Hepatocyte (in vitro differentiated cells): ENCODE measurements at regions not wholly inside any gene's neighbourhood (a gene's known extent, or its start where the extent isn't known, plus 50 kb on each side); places are given as distances from the start of the nearest gene placed in this dataset.

Experiments
- DNase-seq: peaks from one replicate; pipeline ENCODE4 v3.0.0-alpha.2; 2016; ENCODE audit warnings: low spot score
- H2AFZ ChIP-seq: fragments of 200-600 bp; sonication (generic); 2 replicates; pipeline ENCODE4 v1.6.0; 2016; ENCODE audit warnings: antibody characterized with exemption, mild to moderate bottlenecking
- H3K27ac ChIP-seq: fragments of 200-600 bp; sonication (generic); 2 replicates; pipeline ENCODE4 v1.5.1; 2016; ENCODE audit warnings: mild to moderate bottlenecking
- H3K27me3 ChIP-seq: fragments of 200-600 bp; sonication (generic); 2 replicates; pipeline ENCODE4 v1.6.1; 2016
- H3K36me3 ChIP-seq: fragments of 200-600 bp; sonication (generic); replicated peaks from 2 replicates; pipeline ENCODE4 v1.5.1; 2016; ENCODE audit warnings: low read depth; ENCODE audit not compliant: insufficient read depth
- H3K4me1 ChIP-seq: fragments of 200-600 bp; sonication (generic); 2 replicates; pipeline ENCODE4 v1.5.1; 2016; ENCODE audit warnings: mild to moderate bottlenecking, moderate library complexity; ENCODE audit not compliant: insufficient read depth
- H3K4me2 ChIP-seq: fragments of 200-600 bp; sonication (generic); 2 replicates; pipeline ENCODE4 v1.6.0; 2016
- H3K4me3 ChIP-seq: fragments of 200-600 bp; sonication (generic); 2 replicates; pipeline ENCODE4 v1.5.1; 2016; ENCODE audit warnings: mild to moderate bottlenecking
- H3K79me2 ChIP-seq: fragments of 200-600 bp; sonication (generic); 2 replicates; pipeline ENCODE4 v1.6.0; 2017; ENCODE audit warnings: mild to moderate bottlenecking
- H3K9me2 ChIP-seq: fragments of 200-600 bp; sonication (generic); replicated peaks from 2 replicates; pipeline ENCODE4 v1.6.0; 2017; ENCODE audit warnings: mild to moderate bottlenecking; ENCODE audit not compliant: insufficient read depth
- H3K9me3 ChIP-seq: fragments of 200-600 bp; sonication (generic); 2 replicates; pipeline ENCODE4 v1.5.1; 2016; ENCODE audit warnings: low read depth, mild to moderate bottlenecking
- H4K20me1 ChIP-seq: fragments of 200-600 bp; sonication (generic); 2 replicates; pipeline ENCODE4 v1.6.0; 2016; ENCODE audit warnings: mild to moderate bottlenecking; ENCODE audit not compliant: insufficient read depth, poor library complexity, severe bottlenecking
- CTCF ChIP-seq: fragments of 200-600 bp; sonication (generic); IDR thresholded peaks from 2 replicates; pipeline ENCODE4 v1.5.1; 2016; ENCODE audit warnings: antibody characterized with exemption, mild to moderate bottlenecking; ENCODE audit not compliant: poor library complexity
- EZH2 ChIP-seq: fragments of 200-600 bp; sonication (generic); IDR thresholded peaks from 2 replicates; pipeline ENCODE4 v1.6.1; 2016; ENCODE audit warnings: antibody characterized with exemption, mild to moderate bottlenecking, borderline replicate concordance
- EZH2phosphoT487 ChIP-seq: fragments of 200-600 bp; sonication (generic); IDR thresholded peaks from one replicate; pipeline ENCODE4 v1.6.1; 2018; ENCODE audit warnings: antibody characterized with exemption, mild to moderate bottlenecking, low read depth, moderate library complexity; ENCODE audit not compliant: unreplicated experiment, severe bottlenecking
- whole genome bisulfite sequencing: methylation state at CpG from one replicate; pipeline ENCODE4 v1.1.6; 2016; ENCODE audit warnings: low lambda C conversion rate; ENCODE audit errors: missing lambda C conversion rate; 5-methylcytosine and 5-hydroxymethylcytosine counted together

- no peak for DNase-seq
- no peak overlapping the region for H2AFZ ChIP-seq
- H3K4me1 ChIP-seq, result no peaks in the 10 kb centered on the region
- H3K36me3 ChIP-seq, result no peaks in the 10 kb centered on the region
- no peak overlapping the region for H3K4me3 ChIP-seq
- H3K9me2 ChIP-seq, result no peaks in the 10 kb centered on the region
- H3K9me3 ChIP-seq, result no peaks in the 10 kb centered on the region
- H3K27me3 ChIP-seq, result no peaks in the 10 kb centered on the region
- no peak overlapping the region for H3K27ac ChIP-seq
- H3K4me2 ChIP-seq, result no peak overlapping the region
- 68% methylated on average over 5 of the region's 5 CpGs for WGBS
- H3K79me2 ChIP-seq, result no peaks in the 10 kb centered on the region
- TF ChIP-seq EZH2, result no peak
- no peaks in the 10 kb centered on the region for H4K20me1 ChIP-seq
Measured at GRCh38 chr5:3430691-3431090, 164.9 kb upstream of the IRX1 start.

GRCh38 chr5:3429962-3430361 is 165.7 kb upstream of the IRX1 start:
- Histone ChIP-seq H3K4me2 (no peak overlapping the region), H3K27ac (no peak overlapping the region), H2AFZ (no peak overlapping the region), H3K36me3 (no peaks in the 10 kb centered on the region), H3K9me3 (no peaks in the 10 kb centered on the region), H3K27me3 (no peaks in the 10 kb centered on the region), H3K9me2 (no peaks in the 10 kb centered on the region), H3K79me2 (no peaks in the 10 kb centered on the region), H4K20me1 (no peaks in the 10 kb centered on the region), H3K4me1 (no peaks in the 10 kb centered on the region), H3K4me3 (no peak overlapping the region)
- DNase-seq, result no peak
- TF ChIP-seq CTCF (no peak), EZH2 (no peak), EZH2phosphoT487 (no peak)
- 85% methylated on average over 7 of the region's 7 CpGs for WGBS

- H3K27me3 ChIP-seq, result no peaks in the 10 kb centered on the region
- H3K27ac ChIP-seq, result no peak overlapping the region
- no peak for TF ChIP-seq CTCF
- TF ChIP-seq EZH2phosphoT487, result no peak
- TF ChIP-seq EZH2, result no peak
- H3K9me2 ChIP-seq, result no peaks in the 10 kb centered on the region
- H3K4me1 ChIP-seq, result no peaks in the 10 kb centered on the region
- no peaks in the 10 kb centered on the region for H3K79me2 ChIP-seq
- DNase-seq, result no peak
- no peaks in the 10 kb centered on the region for H4K20me1 ChIP-seq
- no peaks in the 10 kb centered on the region for H3K36me3 ChIP-seq
- 81% methylated on average over 15 of the region's 15 CpGs for WGBS
- H2AFZ ChIP-seq, result no peak overlapping the region
- no peaks in the 10 kb centered on the region for H3K9me3 ChIP-seq
- no peak overlapping the region for H3K4me3 ChIP-seq
- H3K4me2 ChIP-seq, result no peak overlapping the region
Measured at GRCh38 chr5:3428334-3428733, 167.3 kb upstream of the IRX1 start.

GRCh38 chr5:3424946-3425345 is 170.7 kb upstream of the IRX1 start:
- Histone ChIP-seq H3K4me3 (no peak overlapping the region), H3K4me2 (no peak overlapping the region), H3K79me2 (no peaks in the 10 kb centered on the region), H2AFZ (no peak overlapping the region), H3K27me3 (no peaks in the 10 kb centered on the region), H4K20me1 (no peaks in the 10 kb centered on the region), H3K4me1 (no peaks in the 10 kb centered on the region), H3K9me3 (no peaks in the 10 kb centered on the region), H3K27ac (no peak overlapping the region), H3K36me3 (no peaks in the 10 kb centered on the region), H3K9me2 (no peaks in the 10 kb centered on the region)
- 42% methylated on average over 2 of the region's 2 CpGs for WGBS
- DNase-seq, result no peak
- TF ChIP-seq EZH2phosphoT487 (no peak), CTCF (no peak), EZH2 (no peak)
